Osteoblast (primary cell): ENCODE measurements at regions not wholly inside any gene's neighbourhood (a gene's known extent, or its start where the extent isn't known, plus 50 kb on each side); places are given as distances from the start of the nearest gene placed in this dataset.

Experiments
- DNase-seq: peaks from one replicate; pipeline ENCODE4 v3.0.0; 2011; ENCODE audit warnings: low spot score, mixed read lengths; ENCODE audit not compliant: insufficient read length; ENCODE audit errors: missing footprints
- H2AFZ ChIP-seq: 2 replicates; pipeline ENCODE4 v1.6.0; 2011; ENCODE audit warnings: mild to moderate bottlenecking, low read length
- H3K27ac ChIP-seq: 2 replicates; pipeline ENCODE4 v1.5.1; 2011; ENCODE audit warnings: mild to moderate bottlenecking, low read depth, low read length, moderate library complexity
- H3K27me3 ChIP-seq: 2 replicates; pipeline ENCODE4 v1.6.0; 2012; ENCODE audit warnings: mild to moderate bottlenecking, control low read depth, inconsistent platforms, low read length, moderate library complexity; ENCODE audit not compliant: insufficient read depth
- H3K36me3 ChIP-seq: 2 replicates; pipeline ENCODE4 v1.5.1; 2011; ENCODE audit warnings: mild to moderate bottlenecking, low read length, control low read depth, moderate library complexity; ENCODE audit not compliant: insufficient read depth
- H3K4me1 ChIP-seq: 2 replicates; pipeline ENCODE4 v1.5.1; 2011; ENCODE audit warnings: mild to moderate bottlenecking, low read length, control low read depth, moderate library complexity; ENCODE audit not compliant: insufficient read depth
- H3K4me2 ChIP-seq: 2 replicates; pipeline ENCODE4 v1.6.0; 2011; ENCODE audit warnings: mild to moderate bottlenecking, low read length; ENCODE audit not compliant: insufficient read depth
- H3K4me3 ChIP-seq: fragments of 200-600 bp; sonication (generic); 3 replicates; pipeline ENCODE4 v1.5.1; 2012; ENCODE audit warnings: mild to moderate bottlenecking, low read length, inconsistent platforms; ENCODE audit not compliant: insufficient read depth
- H3K79me2 ChIP-seq: 2 replicates; pipeline ENCODE4 v1.6.0; 2012; ENCODE audit warnings: mild to moderate bottlenecking, low read length, control low read depth, inconsistent platforms; ENCODE audit not compliant: insufficient read depth
- H3K9me3 ChIP-seq: 2 replicates; pipeline ENCODE4 v1.5.1; 2011; ENCODE audit warnings: low read depth, low read length, control low read depth
- H4K20me1 ChIP-seq: 2 replicates; pipeline ENCODE4 v1.6.0; 2012; ENCODE audit warnings: mild to moderate bottlenecking, low read length, control low read depth; ENCODE audit not compliant: insufficient read depth
- CTCF ChIP-seq: IDR thresholded peaks from 2 replicates; pipeline ENCODE4 v1.5.1; 2011; ENCODE audit warnings: mild to moderate bottlenecking, low read depth, low read length, moderate library complexity; ENCODE audit errors: extremely low read depth

DNA sequence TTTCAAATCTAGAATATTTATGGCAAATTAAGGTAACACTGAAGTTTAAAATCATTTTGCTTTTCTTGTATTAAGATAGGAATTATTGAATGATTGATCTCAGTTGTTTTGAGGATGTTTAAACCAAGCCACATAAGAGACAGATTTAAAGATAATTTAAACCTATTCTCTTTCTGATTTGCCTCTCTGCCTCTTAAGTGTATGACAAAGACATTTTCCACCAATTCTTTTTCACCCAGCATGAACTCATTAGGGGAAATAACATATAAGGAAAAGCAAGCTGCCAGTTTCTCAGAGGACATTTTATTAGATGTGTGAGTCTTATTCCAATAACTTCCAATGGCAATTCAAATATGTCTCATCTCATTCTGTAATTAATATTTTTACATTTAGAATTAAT is 568.3 kb upstream of the MEF2C start:
- Histone ChIP-seq H3K4me1 (no peaks in the 10 kb centered on the region), H3K79me2 (no peaks in the 10 kb centered on the region), H3K4me2 (no peak overlapping the region), H4K20me1 (no peaks in the 10 kb centered on the region), H3K36me3 (no peaks in the 10 kb centered on the region), H2AFZ (no peak overlapping the region), H3K27ac (no peak overlapping the region), H3K4me3 (no peak overlapping the region), H3K9me3 (no peaks in the 10 kb centered on the region), H3K27me3 (no peaks in the 10 kb centered on the region)
- TF ChIP-seq CTCF: no peak
- DNase-seq: no peak

DNA sequence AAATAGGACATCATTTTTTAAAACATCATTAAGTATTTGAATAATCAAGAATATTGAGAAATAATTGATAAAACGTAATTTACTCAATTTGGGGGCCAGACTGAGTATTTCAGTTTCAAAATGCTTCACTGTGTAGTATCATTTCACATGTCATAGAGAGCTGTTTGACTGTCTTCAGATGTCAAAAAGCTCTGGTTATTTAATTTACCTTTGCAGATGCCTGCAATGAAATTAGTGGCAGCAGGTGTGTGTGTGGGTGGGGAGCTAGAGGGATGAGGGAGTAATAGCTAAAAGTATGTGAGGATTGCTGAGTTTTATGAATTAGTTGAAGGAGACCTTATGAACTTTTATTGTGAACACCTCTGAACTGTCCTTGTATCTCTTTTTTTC is 567.2 kb upstream of the MEF2C start:
- no peak for TF ChIP-seq CTCF
- H4K20me1 ChIP-seq: no peaks in the 10 kb centered on the region
- no peak overlapping the region for H2AFZ ChIP-seq
- H3K4me3 ChIP-seq: no peak overlapping the region
- H3K9me3 ChIP-seq: no peaks in the 10 kb centered on the region
- H3K4me2 ChIP-seq: no peak overlapping the region
- DNase-seq: no peak
- H3K27me3 ChIP-seq: no peaks in the 10 kb centered on the region
- H3K36me3 ChIP-seq: no peaks in the 10 kb centered on the region
- no peak overlapping the region for H3K27ac ChIP-seq
- no peaks in the 10 kb centered on the region for H3K4me1 ChIP-seq
- no peaks in the 10 kb centered on the region for H3K79me2 ChIP-seq

- H3K27ac ChIP-seq: no peak overlapping the region
- H2AFZ ChIP-seq: no peak overlapping the region
- no peak for DNase-seq
- no peaks in the 10 kb centered on the region for H3K9me3 ChIP-seq
- no peaks in the 10 kb centered on the region for H3K79me2 ChIP-seq
- no peaks in the 10 kb centered on the region for H4K20me1 ChIP-seq
- H3K4me1 ChIP-seq: no peaks in the 10 kb centered on the region
- H3K4me2 ChIP-seq: no peak overlapping the region
- TF ChIP-seq CTCF: no peak
- no peaks in the 10 kb centered on the region for H3K27me3 ChIP-seq
- H3K4me3 ChIP-seq: no peak overlapping the region
- H3K36me3 ChIP-seq: no peaks in the 10 kb centered on the region
Measured at GRCh38 chr5:89449392-89450148, 566.6 kb upstream of the MEF2C start.

DNA sequence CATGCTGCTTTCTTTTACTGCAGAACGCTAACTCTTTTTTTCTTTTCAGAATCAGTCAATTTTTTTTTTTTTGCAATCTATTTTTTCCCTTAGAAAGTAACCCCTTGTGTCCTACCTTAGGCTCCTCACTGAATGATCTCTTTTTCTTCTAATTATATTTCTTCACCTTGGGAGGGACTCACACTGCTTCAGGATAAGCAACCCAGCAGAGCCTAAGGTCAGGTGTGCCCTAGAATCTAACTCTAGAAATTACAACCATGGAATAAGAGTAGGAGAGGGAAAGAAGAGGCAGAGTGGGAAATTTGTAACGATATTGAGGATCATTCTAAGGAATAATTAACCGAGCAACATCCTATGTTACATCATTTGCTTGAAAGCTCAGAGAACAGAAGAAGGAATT is 564.0 kb upstream of the MEF2C start:
- Histone ChIP-seq H3K27ac (no peak overlapping the region), H3K79me2 (no peaks in the 10 kb centered on the region), H4K20me1 (no peaks in the 10 kb centered on the region), H2AFZ (no peak overlapping the region), H3K4me1 (no peaks in the 10 kb centered on the region), H3K36me3 (no peaks in the 10 kb centered on the region), H3K4me3 (no peak overlapping the region), H3K9me3 (no peaks in the 10 kb centered on the region), H3K4me2 (no peak overlapping the region), H3K27me3 (no peaks in the 10 kb centered on the region)
- TF ChIP-seq CTCF: no peak
- no peak for DNase-seq
